Lung (tissue), 11 donors: ENCODE measurements at regions not wholly inside any gene's neighbourhood (a gene's known extent, or its start where the extent isn't known, plus 50 kb on each side); places are given as distances from the start of the nearest gene placed in this dataset.

Source experiments
- ATAC-seq: fragments of 200-7000 bp; cut with Tn5 transposase; one replicate; pipeline ENCODE4 v1.9.1; 2020; ENCODE audit warnings: moderate number of reproducible peaks; ENCODE audit not compliant: insufficient read depth, low FRiP score
- DNase-seq, 3 donors: peaks; one replicate each; pipeline ENCODE4 v3.0.0-alpha.2; 2013 to 2017
- H3K27ac ChIP-seq, 2 donors: one replicate each; pipeline ENCODE4 v1.5.1; 2013; ENCODE audit warnings: mild to moderate bottlenecking in 2 of 2, moderate library complexity in 2 of 2, control low read depth in 1 of 2, inconsistent platforms in 1 of 2, low read depth in 1 of 2, low read length in 1 of 2
- H3K27me3 ChIP-seq, 3 donors: one replicate each; pipeline ENCODE4 v1.5.1; 2013; ENCODE audit warnings: low read length in 2 of 3; ENCODE audit not compliant: control insufficient read depth in 3 of 3, insufficient read depth in 3 of 3
- H3K36me3 ChIP-seq, 4 donors: one replicate each; pipeline ENCODE4 v1.5.1; 2013; ENCODE audit warnings: low read length in 4 of 4, mild to moderate bottlenecking in 1 of 4, moderate library complexity in 1 of 4; ENCODE audit not compliant: control insufficient read depth in 4 of 4, insufficient read depth in 4 of 4
- H3K4me1 ChIP-seq, 5 donors: one replicate each; pipeline ENCODE4 v1.5.1; 2013; ENCODE audit warnings: low read length in 5 of 5, mild to moderate bottlenecking in 2 of 5, moderate library complexity in 1 of 5; ENCODE audit not compliant: control insufficient read depth in 5 of 5, insufficient read depth in 5 of 5
- H3K4me3 ChIP-seq: one replicate; pipeline ENCODE4 v1.5.1; 2013; ENCODE audit warnings: mild to moderate bottlenecking, control low read depth, moderate library complexity
- H3K9ac ChIP-seq, 2 donors: one replicate each; pipeline ENCODE4 v1.5.1; 2013; ENCODE audit warnings: low read length in 2 of 2, control low read depth in 1 of 2; ENCODE audit not compliant: insufficient read depth in 1 of 2
- H3K9me3 ChIP-seq, 4 donors: one replicate each; pipeline ENCODE4 v1.5.1; 2013; ENCODE audit warnings: low read length in 3 of 4, mild to moderate bottlenecking in 1 of 4, moderate library complexity in 1 of 4; ENCODE audit not compliant: control insufficient read depth in 4 of 4, insufficient read depth in 3 of 4
- CTCF ChIP-seq: IDR thresholded peaks from 2 replicates; pipeline ENCODE4 v1.5.1; 2012; ENCODE audit warnings: mild to moderate bottlenecking; ENCODE audit errors: control extremely low read depth, extremely low read depth
- WGBS, 2 donors: extraction: QIAGEN DNeasy Blood & Tissue Kit; methylation state at CpG; one replicate each; pipeline ENCODE4 v1.1.7; 2013; 5-methylcytosine and 5-hydroxymethylcytosine counted together
- donor health status: control.
- donor health status: control.
- donor health status: Bipolar disorder and iron deficiency.
- donor health status: healthy.
- donor health status: DM: yes; HTN: yes; CAD: no.

GRCh38 chr12:17169726-17170471, 563.9 kb upstream of the LMO3 start:
- DNase-seq (no peak), ATAC-seq (no peak)
- H3K9me3 ChIP-seq = peaks cover 0 to 6% (median 0%) of the 10 kb centered on the region in 4 donors
- TF ChIP-seq CTCF = no peak
- 64 to 72% methylated on average over 5 of the region's 5 CpGs for WGBS, 2 donors
- H3K36me3 ChIP-seq = no peaks in the 10 kb centered on the region
- no peak overlapping the region for H3K27ac ChIP-seq
- no peak overlapping the region for H3K9ac ChIP-seq
- H3K27me3 ChIP-seq = no peaks in the 10 kb centered on the region
- H3K4me3 ChIP-seq = no peak overlapping the region
- H3K4me1 ChIP-seq = peaks cover 0 to 4% (median 0%) of the 10 kb centered on the region in 5 donors

- TF ChIP-seq CTCF = no peak
- DNase-seq (no peak), ATAC-seq (no peak)
- Histone ChIP-seq H3K9me3 (no peaks in the 10 kb centered on the region), H3K4me1 (no peaks in the 10 kb centered on the region), H3K4me3 (no peak overlapping the region), H3K9ac (no peak overlapping the region), H3K36me3 (no peaks in the 10 kb centered on the region), H3K27ac (no peak overlapping the region), H3K27me3 (no peaks in the 10 kb centered on the region)
- 80 to 81% methylated on average over 12 of the region's 12 CpGs for WGBS, 2 donors
Observed at GRCh38 chr12:17159506-17160300, 553.7 kb upstream of the LMO3 start.

GRCh38 chr12:17158201-17158600, 552.2 kb upstream of the LMO3 start:
- 85 to 100% methylated on average over 1 of the region's 1 CpG for WGBS, 2 donors

More at GRCh38 chr12:17158201-17158600, 552.2 kb upstream of the LMO3 start:
- Histone ChIP-seq H3K4me1 (no peaks in the 10 kb centered on the region), H3K27me3 (no peaks in the 10 kb centered on the region), H3K4me3 (no peak overlapping the region), H3K9me3 (no peaks in the 10 kb centered on the region), H3K27ac (no peak overlapping the region), H3K36me3 (no peaks in the 10 kb centered on the region), H3K9ac (no peak overlapping the region)
- no peak for DNase-seq
- no peak for ATAC-seq
- no peak for TF ChIP-seq CTCF
